Panc1 (cell line): ENCODE measurements at regions not wholly inside any gene's neighbourhood (a gene's known extent, or its start where the extent isn't known, plus 50 kb on each side); places are given as distances from the start of the nearest gene placed in this dataset.

Experiments
- POLR2AphosphoS5 ChIP-seq: IDR thresholded peaks from 2 replicates; pipeline ENCODE4 v1.6.1; 2012; ENCODE audit warnings: mild to moderate bottlenecking, low read depth, low read length, moderate library complexity
- SIN3A ChIP-seq: IDR thresholded peaks from 2 replicates; pipeline ENCODE4 v1.6.1; 2012; ENCODE audit warnings: low read depth, mild to moderate bottlenecking, low read length, moderate library complexity, borderline replicate concordance; ENCODE audit not compliant: insufficient read depth
- TF ChIP-seq, protein P1 (sequence below): fragments of 450-650 bp; IDR thresholded peaks from 2 replicates; pipeline ENCODE4 v1.5.1; 2017; ENCODE audit warnings: mild to moderate bottlenecking

DNA sequence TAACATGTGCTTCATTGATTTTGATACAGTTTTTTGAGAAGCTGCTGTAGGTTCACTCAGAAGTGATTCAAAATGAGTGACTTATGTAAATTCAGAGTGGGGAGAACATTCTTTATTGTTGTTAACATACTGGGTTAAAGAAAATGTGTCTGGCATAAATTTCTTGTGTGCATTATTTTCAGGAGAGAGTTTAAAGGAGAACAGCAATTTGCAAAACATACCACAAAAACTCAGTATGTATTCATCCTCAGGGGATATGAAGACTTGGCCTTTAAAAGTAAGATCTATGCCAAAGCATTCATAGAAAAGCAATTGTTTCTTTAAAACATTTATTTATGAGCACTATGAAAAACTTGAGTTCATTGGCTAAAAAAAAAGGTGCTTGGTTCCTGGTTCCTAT is 1089.8 kb downstream of the ROBO2 start:
- TF ChIP-seq, protein P1, sequence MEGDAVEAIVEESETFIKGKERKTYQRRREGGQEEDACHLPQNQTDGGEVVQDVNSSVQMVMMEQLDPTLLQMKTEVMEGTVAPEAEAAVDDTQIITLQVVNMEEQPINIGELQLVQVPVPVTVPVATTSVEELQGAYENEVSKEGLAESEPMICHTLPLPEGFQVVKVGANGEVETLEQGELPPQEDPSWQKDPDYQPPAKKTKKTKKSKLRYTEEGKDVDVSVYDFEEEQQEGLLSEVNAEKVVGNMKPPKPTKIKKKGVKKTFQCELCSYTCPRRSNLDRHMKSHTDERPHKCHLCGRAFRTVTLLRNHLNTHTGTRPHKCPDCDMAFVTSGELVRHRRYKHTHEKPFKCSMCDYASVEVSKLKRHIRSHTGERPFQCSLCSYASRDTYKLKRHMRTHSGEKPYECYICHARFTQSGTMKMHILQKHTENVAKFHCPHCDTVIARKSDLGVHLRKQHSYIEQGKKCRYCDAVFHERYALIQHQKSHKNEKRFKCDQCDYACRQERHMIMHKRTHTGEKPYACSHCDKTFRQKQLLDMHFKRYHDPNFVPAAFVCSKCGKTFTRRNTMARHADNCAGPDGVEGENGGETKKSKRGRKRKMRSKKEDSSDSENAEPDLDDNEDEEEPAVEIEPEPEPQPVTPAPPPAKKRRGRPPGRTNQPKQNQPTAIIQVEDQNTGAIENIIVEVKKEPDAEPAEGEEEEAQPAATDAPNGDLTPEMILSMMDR = no peak
- TF ChIP-seq POLR2AphosphoS5 (no peak), SIN3A (no peak)
